HG03196 (cell line): ENCODE measurements at regions not wholly inside any gene's neighbourhood (a gene's known extent, or its start where the extent isn't known, plus 50 kb on each side); places are given as distances from the start of the nearest gene placed in this dataset.

Source experiments
- ATAC-seq: cut with Tn5 transposase; IDR thresholded peaks from one replicate; pipeline ENCODE4 v1.9.1; 2021; ENCODE audit not compliant: unreplicated experiment

- no peak for ATAC-seq
Measured at GRCh38 chr16:85463672-85464382, 149.3 kb upstream of the GSE1 start.

GRCh38 chr16:85464383-85465305 lies 148.5 kb upstream of the GSE1 start:
- no peak for ATAC-seq

GRCh38 chr16:85465328-85466303 lies 147.5 kb upstream of the GSE1 start:
- no peak for ATAC-seq

- ATAC-seq: no peak
Measured at GRCh38 chr16:85466304-85466700, 146.8 kb upstream of the GSE1 start.

GRCh38 chr16:85466989-85467388 lies 146.1 kb upstream of the GSE1 start:
- ATAC-seq: no peak

GRCh38 chr16:85469929-85470590 lies 143.1 kb upstream of the GSE1 start:
- no peak for ATAC-seq

- ATAC-seq: no peak
Measured at GRCh38 chr16:85470873-85471272, 142.2 kb upstream of the GSE1 start.

GRCh38 chr16:85471469-85472431 lies 141.4 kb upstream of the GSE1 start:
- ATAC-seq: no peak

GRCh38 chr16:85472514-85472913 lies 140.6 kb upstream of the GSE1 start:
- ATAC-seq: no peak

- no peak for ATAC-seq
Measured at GRCh38 chr16:85473323-85473722, 139.8 kb upstream of the GSE1 start.

GRCh38 chr16:85473909-85474620 lies 139.1 kb upstream of the GSE1 start:
- ATAC-seq: no peak

GRCh38 chr16:85474621-85475217 lies 138.4 kb upstream of the GSE1 start:
- no peak for ATAC-seq

- ATAC-seq: no peak
Measured at GRCh38 chr16:85475233-85475632, 137.9 kb upstream of the GSE1 start.

GRCh38 chr16:85475691-85476300 lies 137.3 kb upstream of the GSE1 start:
- ATAC-seq: no peak

- ATAC-seq: no peak
Measured at GRCh38 chr16:85476389-85476788, 136.7 kb upstream of the GSE1 start.

- no peak for ATAC-seq
Measured at GRCh38 chr16:85477801-85478363, 135.2 kb upstream of the GSE1 start.

GRCh38 chr16:85479972-85480726 lies 133.0 kb upstream of the GSE1 start:
- no peak for ATAC-seq
